Parathyroid adenoma (tissue), 2 donors: ENCODE measurements at regions not wholly inside any gene's neighbourhood (a gene's known extent, or its start where the extent isn't known, plus 50 kb on each side); places are given as distances from the start of the nearest gene placed in this dataset.

Experiments used
- H2AFZ ChIP-seq: fragments of 300-600 bp; sonication (generic); one replicate; pipeline ENCODE4 v1.7.0; 2017; ENCODE audit warnings: antibody characterized with exemption, mild to moderate bottlenecking
- H3K27ac ChIP-seq: fragments of 300-600 bp; sonication (generic); one replicate; pipeline ENCODE4 v1.7.0; 2017
- H3K27me3 ChIP-seq: fragments of 300-600 bp; sonication (generic); one replicate; pipeline ENCODE4 v1.7.0; 2017; ENCODE audit warnings: low read length; ENCODE audit not compliant: control insufficient read depth, insufficient read depth
- H3K36me3 ChIP-seq: fragments of 300-600 bp; sonication (generic); one replicate; pipeline ENCODE4 v1.7.0; 2017; ENCODE audit warnings: low read length; ENCODE audit not compliant: control insufficient read depth, insufficient read depth
- H3K4me1 ChIP-seq: fragments of 300-600 bp; sonication (generic); one replicate; pipeline ENCODE4 v1.7.0; 2017; ENCODE audit warnings: control low read depth
- H3K4me2 ChIP-seq: fragments of 300-600 bp; sonication (generic); one replicate; pipeline ENCODE4 v1.7.0; 2017; ENCODE audit warnings: low read length
- H3K4me3 ChIP-seq: fragments of 300-600 bp; sonication (generic); one replicate; pipeline ENCODE4 v1.7.0; 2017; ENCODE audit warnings: low read depth, low read length
- H3K79me2 ChIP-seq: fragments of 300-600 bp; sonication (generic); one replicate; pipeline ENCODE4 v1.7.0; 2017; ENCODE audit warnings: control low read depth
- H3K9ac ChIP-seq: fragments of 300-600 bp; sonication (generic); one replicate; pipeline ENCODE4 v1.7.0; 2017; ENCODE audit warnings: mild to moderate bottlenecking
- H3K9me3 ChIP-seq: fragments of 300-600 bp; sonication (generic); one replicate; pipeline ENCODE4 v1.7.0; 2017; ENCODE audit warnings: low read length; ENCODE audit not compliant: control insufficient read depth
- TF ChIP-seq, protein P1 (sequence below): fragments of 300-600 bp; sonication (generic); IDR thresholded peaks from one replicate; pipeline ENCODE4 v1.7.0; 2017; ENCODE audit warnings: antibody characterized with exemption, mild to moderate bottlenecking
- donor health status: primary hyperparathyroidism.

DNA sequence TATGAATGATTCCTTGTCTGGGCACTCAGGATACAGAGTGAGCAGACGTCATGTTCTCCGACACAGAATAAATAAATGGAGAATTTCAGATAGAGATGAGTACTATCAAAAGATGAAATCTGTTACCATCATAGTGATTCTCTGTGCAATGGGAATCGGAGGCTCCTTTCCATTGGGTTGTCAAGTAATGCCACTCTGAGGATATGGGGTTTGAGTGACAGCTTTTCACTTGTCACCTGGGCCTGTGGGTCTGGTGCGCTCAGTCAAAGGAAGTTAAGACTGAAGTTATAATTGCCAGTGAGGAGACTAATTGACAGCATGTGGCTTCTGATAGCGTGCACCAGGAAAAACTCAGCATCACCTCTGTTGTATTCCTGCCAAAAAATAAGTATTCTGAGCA, 387.2 kb downstream of the SOX11 start:
- Histone ChIP-seq H2AFZ (no peak overlapping the region), H3K27me3 (no peaks in the 10 kb centered on the region), H3K36me3 (no peaks in the 10 kb centered on the region), H3K27ac (no peak overlapping the region), H3K4me3 (no peak overlapping the region), H3K4me2 (no peak overlapping the region), H3K9me3 (no peaks in the 10 kb centered on the region), H3K79me2 (no peaks in the 10 kb centered on the region), H3K9ac (no peak overlapping the region), H3K4me1 (no peaks in the 10 kb centered on the region)
- TF ChIP-seq, protein P1, sequence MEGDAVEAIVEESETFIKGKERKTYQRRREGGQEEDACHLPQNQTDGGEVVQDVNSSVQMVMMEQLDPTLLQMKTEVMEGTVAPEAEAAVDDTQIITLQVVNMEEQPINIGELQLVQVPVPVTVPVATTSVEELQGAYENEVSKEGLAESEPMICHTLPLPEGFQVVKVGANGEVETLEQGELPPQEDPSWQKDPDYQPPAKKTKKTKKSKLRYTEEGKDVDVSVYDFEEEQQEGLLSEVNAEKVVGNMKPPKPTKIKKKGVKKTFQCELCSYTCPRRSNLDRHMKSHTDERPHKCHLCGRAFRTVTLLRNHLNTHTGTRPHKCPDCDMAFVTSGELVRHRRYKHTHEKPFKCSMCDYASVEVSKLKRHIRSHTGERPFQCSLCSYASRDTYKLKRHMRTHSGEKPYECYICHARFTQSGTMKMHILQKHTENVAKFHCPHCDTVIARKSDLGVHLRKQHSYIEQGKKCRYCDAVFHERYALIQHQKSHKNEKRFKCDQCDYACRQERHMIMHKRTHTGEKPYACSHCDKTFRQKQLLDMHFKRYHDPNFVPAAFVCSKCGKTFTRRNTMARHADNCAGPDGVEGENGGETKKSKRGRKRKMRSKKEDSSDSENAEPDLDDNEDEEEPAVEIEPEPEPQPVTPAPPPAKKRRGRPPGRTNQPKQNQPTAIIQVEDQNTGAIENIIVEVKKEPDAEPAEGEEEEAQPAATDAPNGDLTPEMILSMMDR = no peak

DNA sequence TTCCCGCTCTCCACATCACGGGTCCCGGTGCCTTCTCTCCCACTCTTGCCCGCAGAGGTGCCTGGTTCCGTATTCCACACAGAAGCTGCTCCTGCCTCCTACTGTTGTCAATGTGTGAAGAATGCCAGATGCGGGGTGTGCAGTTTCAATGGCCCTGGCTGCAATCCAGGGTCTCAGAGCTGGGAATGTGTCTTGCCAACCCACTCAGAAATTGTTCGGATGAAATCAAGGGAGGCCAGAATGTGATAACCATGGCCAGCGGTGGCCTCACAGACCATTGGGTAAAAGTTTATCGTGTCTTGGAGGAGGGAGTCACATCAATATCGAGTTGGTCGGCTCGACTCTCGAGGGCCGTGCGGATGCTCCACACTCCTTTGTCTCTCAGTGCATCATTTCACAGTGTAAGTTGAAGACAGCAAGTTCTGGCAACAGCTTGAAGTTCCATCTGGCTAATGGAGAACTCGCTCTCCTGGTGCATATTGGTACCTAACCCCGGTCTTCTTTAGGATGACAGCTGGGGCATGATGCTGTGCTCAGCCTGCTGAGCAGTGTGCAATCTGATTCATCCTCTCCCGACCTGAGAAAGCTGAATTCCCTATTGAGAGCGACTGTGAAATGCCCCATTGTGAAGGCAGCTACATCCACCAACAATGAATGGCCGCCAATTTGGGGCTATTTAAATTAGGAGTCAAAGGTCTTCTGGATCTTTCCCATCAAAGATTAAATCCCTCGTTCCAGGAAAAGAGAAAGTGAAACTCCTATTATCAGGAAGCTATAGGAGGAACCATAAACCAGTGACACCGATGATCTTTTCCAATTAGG, 389.0 kb downstream of the SOX11 start:
- Histone ChIP-seq H3K9ac (no peak overlapping the region), H3K79me2 (no peaks in the 10 kb centered on the region), H3K36me3 (no peaks in the 10 kb centered on the region), H2AFZ (no peak overlapping the region), H3K27ac (no peak overlapping the region), H3K4me1 (no peaks in the 10 kb centered on the region), H3K4me3 (no peak overlapping the region), H3K9me3 (no peaks in the 10 kb centered on the region), H3K27me3 (no peaks in the 10 kb centered on the region), H3K4me2 (no peak overlapping the region)
- TF ChIP-seq, protein P1 = no peak

DNA sequence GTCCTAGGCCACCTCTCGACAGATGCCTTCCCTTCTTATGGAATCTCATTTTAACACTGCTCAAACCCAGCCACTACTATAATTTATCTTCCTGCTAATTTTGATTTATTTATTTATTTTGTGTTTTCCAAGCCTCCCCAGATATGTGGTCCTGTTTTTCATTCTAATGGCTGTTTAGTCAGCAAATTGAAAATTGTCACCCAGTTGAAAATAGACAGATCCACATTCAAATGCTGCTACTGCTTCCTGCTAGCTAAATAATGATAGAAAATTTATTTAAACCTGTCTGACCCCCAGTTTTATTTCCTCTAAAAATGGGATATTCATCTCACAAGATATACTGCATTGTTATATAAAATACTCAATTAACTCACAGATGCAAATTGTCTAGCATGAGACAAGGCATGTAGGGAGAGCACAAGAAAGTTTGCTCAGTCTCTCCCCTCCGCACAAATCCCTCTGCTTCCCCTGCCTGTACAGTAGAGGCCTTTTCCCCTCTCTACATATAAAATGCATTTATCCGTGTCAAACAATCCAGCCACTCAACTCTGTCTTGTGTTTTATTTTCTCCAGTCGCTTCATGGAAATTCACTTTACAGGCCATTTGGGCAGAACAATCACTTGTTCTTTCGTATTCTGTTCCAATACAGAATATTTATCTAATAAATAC, 389.9 kb downstream of the SOX11 start:
- H3K27ac ChIP-seq = no peak overlapping the region
- H3K4me1 ChIP-seq = no peaks in the 10 kb centered on the region
- no peaks in the 10 kb centered on the region for H3K9me3 ChIP-seq
- H3K79me2 ChIP-seq = no peaks in the 10 kb centered on the region
- no peak overlapping the region for H3K4me2 ChIP-seq
- no peak overlapping the region for H3K4me3 ChIP-seq
- TF ChIP-seq, protein P1 = no peak
- H2AFZ ChIP-seq = no peak overlapping the region
- H3K36me3 ChIP-seq = no peaks in the 10 kb centered on the region
- no peak overlapping the region for H3K9ac ChIP-seq
- H3K27me3 ChIP-seq = no peaks in the 10 kb centered on the region

DNA sequence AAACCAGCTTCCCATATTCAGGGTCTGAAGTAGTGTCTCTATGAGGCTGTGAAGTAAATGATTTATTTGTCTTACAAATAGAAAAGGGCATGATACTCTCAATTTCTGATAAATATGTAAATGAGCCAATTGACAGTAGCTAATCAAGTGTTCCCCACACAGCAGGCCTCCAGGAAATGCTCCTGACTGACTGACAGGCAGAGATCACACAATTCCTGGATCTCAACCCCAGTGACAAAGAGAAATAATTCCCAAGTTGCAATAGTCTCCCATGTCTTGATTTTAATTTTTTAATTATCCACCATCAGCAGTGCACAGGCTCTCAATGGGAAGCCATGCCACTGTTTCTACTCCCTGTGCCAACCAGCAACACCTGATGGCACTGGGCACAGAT, 390.4 kb downstream of the SOX11 start:
- no peaks in the 10 kb centered on the region for H3K4me1 ChIP-seq
- no peak overlapping the region for H3K27ac ChIP-seq
- H3K9me3 ChIP-seq = no peaks in the 10 kb centered on the region
- H3K4me2 ChIP-seq = no peak overlapping the region
- no peak overlapping the region for H3K9ac ChIP-seq
- TF ChIP-seq, protein P1 = no peak
- no peaks in the 10 kb centered on the region for H3K79me2 ChIP-seq
- H3K4me3 ChIP-seq = no peak overlapping the region
- no peaks in the 10 kb centered on the region for H3K27me3 ChIP-seq
- no peak overlapping the region for H2AFZ ChIP-seq
- H3K36me3 ChIP-seq = no peaks in the 10 kb centered on the region
